ENCODE measurements at regions not wholly inside any gene's neighbourhood (a gene's known extent, or its start where the extent isn't known, plus 50 kb on each side); places are given as distances from the start of the nearest gene placed in this dataset.

- no peak overlapping the region for H3K4me3 ChIP-seq (ENCODE audit: low read depth, low read length)
- H3K27ac ChIP-seq (ENCODE audit: extremely low read depth, low read depth, low read length) = no peak overlapping the region
- ChIA-PET CTCF (no interaction called here), POLR2A (no interaction called here)
- H3K4me1 ChIP-seq (ENCODE audit: control insufficient read depth, insufficient read depth, low read length) = no peaks in the 10 kb centered on the region; the same call in 1 of the 2 replicates
- H3K36me3 ChIP-seq (ENCODE audit: control insufficient read depth in 2 of 2, insufficient read depth in 1 of 2, low read length in 2 of 2) = no peaks in the 10 kb centered on the region
- H3K9me3 ChIP-seq (ENCODE audit: control insufficient read depth, insufficient read depth, low read depth, low read length) = no peaks in the 10 kb centered on the region
- TF ChIP-seq ZSCAN23 (tag by site-specific recombination; IDR thresholded peaks at IDR 0.05) = no peak
- TF ChIP-seq ZNF350 (tag by site-specific recombination; IDR thresholded peaks at IDR 0.05) = no peak
- no peak for TF ChIP-seq KLF10 (tag by site-specific recombination; IDR thresholded peaks at IDR 0.05)
- no peak for TF ChIP-seq FEZF1 (tag by site-specific recombination; IDR thresholded peaks at IDR 0.05)
- no peak for TF ChIP-seq ZNF837 (tag by site-specific recombination; IDR thresholded peaks at IDR 0.05)
- TF ChIP-seq TCF7L2 (IDR thresholded peaks at IDR 0.05; ENCODE audit: borderline replicate concordance, low read depth, low read length) = no peak
- TF ChIP-seq ZNF624 (tag by site-specific recombination; IDR thresholded peaks at IDR 0.05) = no peak
- no peak for TF ChIP-seq ZNF518A (tag by site-specific recombination; conservative IDR thresholded peaks at IDR 0.05; ENCODE audit: low read depth)
- no peak for TF ChIP-seq ZNF549 (tag by site-specific recombination; IDR thresholded peaks at IDR 0.05)
- no peak for TF ChIP-seq GLI4 (tag by site-specific recombination; IDR thresholded peaks at IDR 0.05)
- TF ChIP-seq ZFP37 (tag by site-specific recombination; IDR thresholded peaks at IDR 0.05) = no peak
- no peak for TF ChIP-seq PRDM10 (tag by site-specific recombination; IDR thresholded peaks at IDR 0.05)
- TF ChIP-seq ZNF514 (tag by site-specific recombination; IDR thresholded peaks at IDR 0.05) = no peak
- no peak for TF ChIP-seq ZNF184 (tag by site-specific recombination; IDR thresholded peaks at IDR 0.05)
- TF ChIP-seq ZNF513 (tag by site-specific recombination; IDR thresholded peaks at IDR 0.05) = no peak
Observed at GRCh38 chr4:158007566-158007965, 165.3 kb downstream of the GASK1B start.

GRCh38 chr4:158006990-158007389 is 165.8 kb downstream of the GASK1B start:
- Histone ChIP-seq H3K9me3 (ENCODE audit: control insufficient read depth, insufficient read depth, low read depth, low read length) (no peaks in the 10 kb centered on the region), H3K27ac (ENCODE audit: extremely low read depth, low read depth, low read length) (no peak overlapping the region), H3K4me1 (ENCODE audit: control insufficient read depth, insufficient read depth, low read length) (no peaks in the 10 kb centered on the region; the same call in 1 of the 2 replicates), H3K36me3 (ENCODE audit: control insufficient read depth in 2 of 2, insufficient read depth in 1 of 2, low read length in 2 of 2) (no peaks in the 10 kb centered on the region), H3K4me3 (ENCODE audit: low read depth, low read length) (no peak overlapping the region)
- POLR2A ChIA-PET = no interaction called here
- CTCF ChIA-PET = no interaction called here
- TF ChIP-seq SP3 (tag by site-specific recombination; IDR thresholded peaks at IDR 0.05) (no peak), ZNF426 (tag by site-specific recombination; IDR thresholded peaks at IDR 0.05) (no peak), ZNF626 (tag by site-specific recombination; IDR thresholded peaks at IDR 0.05) (no peak), PATZ1 (tag by site-specific recombination; IDR thresholded peaks at IDR 0.05) (no peak), ZNF223 (tag by site-specific recombination; IDR thresholded peaks at IDR 0.05) (no peak), OVOL3 (tag by site-specific recombination; IDR thresholded peaks at IDR 0.05) (no peak), ZNF488 (tag by site-specific recombination; IDR thresholded peaks at IDR 0.05) (no peak), ZBTB17 (tag by site-specific recombination; IDR thresholded peaks at IDR 0.05) (no peak)
